Kidney epithelial cell (primary cell): ENCODE measurements at regions not wholly inside any gene's neighbourhood (a gene's known extent, or its start where the extent isn't known, plus 50 kb on each side); places are given as distances from the start of the nearest gene placed in this dataset.

Experiments
- DNase-seq: peaks from one replicate; pipeline ENCODE4 v3.0.0-alpha.2; 2010; ENCODE audit warnings: low read depth
- H3K27me3 ChIP-seq: 2 replicates; pipeline ENCODE4 v1.6.0; 2011; ENCODE audit warnings: low read length; ENCODE audit not compliant: control insufficient read depth, insufficient read depth
- H3K36me3 ChIP-seq: 2 replicates; pipeline ENCODE4 v1.5.1; 2011; ENCODE audit warnings: low read length; ENCODE audit not compliant: control insufficient read depth, insufficient read depth
- H3K4me3 ChIP-seq: 2 replicates; pipeline ENCODE4 v1.5.1; 2011; ENCODE audit warnings: low read depth, mild to moderate bottlenecking, control low read depth, low read length
- TF ChIP-seq, protein P1 (sequence below): IDR thresholded peaks from 2 replicates; pipeline ENCODE4 v1.5.1; 2011; ENCODE audit warnings: mild to moderate bottlenecking, moderate library complexity, low read length, control low read depth, inconsistent platforms; ENCODE audit not compliant: insufficient read depth, poor library complexity, severe bottlenecking

GRCh38 chr6:2432292-2432691 lies 186.9 kb upstream of the GMDS start:
- peak; percentile 95 for DNase-seq
- Histone ChIP-seq H3K36me3 (no peaks in the 10 kb centered on the region), H3K4me3 (no peak overlapping the region), H3K27me3 (no peaks in the 10 kb centered on the region)
- TF ChIP-seq, protein P1, sequence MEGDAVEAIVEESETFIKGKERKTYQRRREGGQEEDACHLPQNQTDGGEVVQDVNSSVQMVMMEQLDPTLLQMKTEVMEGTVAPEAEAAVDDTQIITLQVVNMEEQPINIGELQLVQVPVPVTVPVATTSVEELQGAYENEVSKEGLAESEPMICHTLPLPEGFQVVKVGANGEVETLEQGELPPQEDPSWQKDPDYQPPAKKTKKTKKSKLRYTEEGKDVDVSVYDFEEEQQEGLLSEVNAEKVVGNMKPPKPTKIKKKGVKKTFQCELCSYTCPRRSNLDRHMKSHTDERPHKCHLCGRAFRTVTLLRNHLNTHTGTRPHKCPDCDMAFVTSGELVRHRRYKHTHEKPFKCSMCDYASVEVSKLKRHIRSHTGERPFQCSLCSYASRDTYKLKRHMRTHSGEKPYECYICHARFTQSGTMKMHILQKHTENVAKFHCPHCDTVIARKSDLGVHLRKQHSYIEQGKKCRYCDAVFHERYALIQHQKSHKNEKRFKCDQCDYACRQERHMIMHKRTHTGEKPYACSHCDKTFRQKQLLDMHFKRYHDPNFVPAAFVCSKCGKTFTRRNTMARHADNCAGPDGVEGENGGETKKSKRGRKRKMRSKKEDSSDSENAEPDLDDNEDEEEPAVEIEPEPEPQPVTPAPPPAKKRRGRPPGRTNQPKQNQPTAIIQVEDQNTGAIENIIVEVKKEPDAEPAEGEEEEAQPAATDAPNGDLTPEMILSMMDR: no peak

DNA sequence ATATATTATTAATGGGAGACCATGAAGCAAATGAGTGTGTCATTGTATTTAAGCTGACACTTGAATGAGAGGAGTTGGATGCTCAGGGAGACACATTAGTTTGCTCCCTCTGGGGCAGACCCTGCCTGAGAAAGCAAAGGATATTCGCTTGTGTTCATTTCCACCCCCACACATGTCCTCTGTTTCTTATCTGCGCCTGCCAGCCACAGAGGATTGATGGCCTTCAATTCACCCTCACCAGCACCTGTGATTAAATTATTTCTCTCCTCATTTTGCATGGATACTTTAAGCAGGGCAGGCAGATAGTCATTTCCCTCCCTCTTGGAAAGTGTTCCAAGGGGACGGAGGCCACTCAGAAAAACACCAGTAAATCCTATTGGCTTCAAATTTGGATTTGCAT lies 185.2 kb upstream of the GMDS start:
- DNase-seq: no peak
- no peak overlapping the region for H3K4me3 ChIP-seq
- H3K36me3 ChIP-seq: no peaks in the 10 kb centered on the region
- TF ChIP-seq, protein P1: no peak
- H3K27me3 ChIP-seq: no peaks in the 10 kb centered on the region

GRCh38 chr6:2429460-2429859 lies 184.1 kb upstream of the GMDS start:
- H3K36me3 ChIP-seq: no peaks in the 10 kb centered on the region
- no peak overlapping the region for H3K4me3 ChIP-seq
- DNase-seq: peak; percentile 23
- H3K27me3 ChIP-seq: no peaks in the 10 kb centered on the region
- TF ChIP-seq, protein P1: no peak

- no peaks in the 10 kb centered on the region for H3K36me3 ChIP-seq
- no peaks in the 10 kb centered on the region for H3K27me3 ChIP-seq
- TF ChIP-seq, protein P1: no peak
- H3K4me3 ChIP-seq: no peak overlapping the region
- DNase-seq: no peak
These were observed 183.6 kb upstream of the GMDS start for GRCh38 chr6:2429032-2429431.

DNA sequence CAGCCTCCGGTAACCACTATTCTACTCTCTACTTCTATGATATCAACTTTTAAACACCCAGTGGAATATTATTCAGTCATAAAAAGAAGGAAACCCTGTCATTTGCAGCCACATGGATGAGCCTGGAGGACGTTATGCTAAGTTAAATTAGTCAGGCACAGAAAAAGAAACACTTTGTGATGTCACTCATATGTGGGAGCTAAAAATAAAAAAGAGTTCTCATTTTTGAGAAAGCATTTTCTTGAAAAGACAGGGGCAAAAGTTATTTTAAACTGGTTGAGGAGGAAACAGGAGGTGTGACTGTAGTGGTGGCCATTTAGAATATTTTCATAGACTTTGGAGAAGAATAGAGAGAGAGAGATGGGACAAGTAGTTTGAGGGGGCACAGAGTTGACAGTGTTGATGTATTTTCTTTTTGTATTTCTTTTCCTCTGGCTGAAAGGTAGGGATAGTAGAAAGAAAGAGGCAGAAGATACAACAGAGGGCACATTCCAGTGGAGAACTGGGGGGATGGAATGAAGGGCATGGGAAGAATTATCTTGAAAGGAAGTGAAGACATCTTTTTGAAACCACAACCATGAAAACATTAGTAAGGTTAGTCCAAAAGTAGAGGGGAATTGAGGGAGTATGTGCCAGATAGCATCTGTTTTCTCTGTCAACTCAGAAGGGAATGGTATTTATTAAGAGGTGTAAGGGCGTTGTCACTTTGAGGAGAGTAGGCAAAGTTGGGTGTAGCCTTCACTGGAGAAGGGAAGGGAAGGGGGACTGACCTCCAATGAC lies 181.3 kb upstream of the GMDS start:
- H3K36me3 ChIP-seq: no peaks in the 10 kb centered on the region
- TF ChIP-seq, protein P1: no peak
- H3K4me3 ChIP-seq: no peak overlapping the region
- no peaks in the 10 kb centered on the region for H3K27me3 ChIP-seq
- no peak for DNase-seq
